ENCODE measurements at regions not wholly inside any gene's neighbourhood (a gene's known extent, or its start where the extent isn't known, plus 50 kb on each side); places are given as distances from the start of the nearest gene placed in this dataset.

GRCh38 chr1:191327868-191328267 lies 830.4 kb upstream of the RGS18 start:
- TF ChIP-seq, protein P1, sequence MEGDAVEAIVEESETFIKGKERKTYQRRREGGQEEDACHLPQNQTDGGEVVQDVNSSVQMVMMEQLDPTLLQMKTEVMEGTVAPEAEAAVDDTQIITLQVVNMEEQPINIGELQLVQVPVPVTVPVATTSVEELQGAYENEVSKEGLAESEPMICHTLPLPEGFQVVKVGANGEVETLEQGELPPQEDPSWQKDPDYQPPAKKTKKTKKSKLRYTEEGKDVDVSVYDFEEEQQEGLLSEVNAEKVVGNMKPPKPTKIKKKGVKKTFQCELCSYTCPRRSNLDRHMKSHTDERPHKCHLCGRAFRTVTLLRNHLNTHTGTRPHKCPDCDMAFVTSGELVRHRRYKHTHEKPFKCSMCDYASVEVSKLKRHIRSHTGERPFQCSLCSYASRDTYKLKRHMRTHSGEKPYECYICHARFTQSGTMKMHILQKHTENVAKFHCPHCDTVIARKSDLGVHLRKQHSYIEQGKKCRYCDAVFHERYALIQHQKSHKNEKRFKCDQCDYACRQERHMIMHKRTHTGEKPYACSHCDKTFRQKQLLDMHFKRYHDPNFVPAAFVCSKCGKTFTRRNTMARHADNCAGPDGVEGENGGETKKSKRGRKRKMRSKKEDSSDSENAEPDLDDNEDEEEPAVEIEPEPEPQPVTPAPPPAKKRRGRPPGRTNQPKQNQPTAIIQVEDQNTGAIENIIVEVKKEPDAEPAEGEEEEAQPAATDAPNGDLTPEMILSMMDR (IDR thresholded peaks at IDR 0.05), result no peak

DNA sequence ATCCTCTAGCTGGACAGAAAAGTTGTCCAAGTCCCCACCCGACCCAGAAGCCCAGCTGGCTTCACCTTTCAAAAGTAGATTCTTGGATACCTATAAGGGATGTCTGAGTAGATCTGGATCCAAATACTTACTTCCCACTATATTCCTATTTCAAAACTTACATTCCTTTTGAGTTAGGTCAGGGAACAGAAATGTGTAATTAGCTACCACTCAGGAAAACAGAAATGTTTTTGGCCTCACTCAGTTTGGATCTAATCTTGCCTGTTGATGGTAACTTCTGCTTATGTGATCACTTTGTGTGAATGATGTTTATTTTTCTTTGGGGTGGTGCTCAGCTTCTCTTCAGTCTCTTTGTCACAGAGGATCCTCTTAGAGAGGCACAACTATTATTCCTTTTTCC lies 814.4 kb upstream of the RGS18 start:
- intact Hi-C loops (cut with DNase I, micrococcal nuclease), result no loop called here
- DNase-seq (no peak), ATAC-seq (no peak)
- no peaks in the 10 kb centered on the region for H3K9me3 ChIP-seq
- H3K36me3 ChIP-seq (ENCODE audit: low read depth), result no peaks in the 10 kb centered on the region
- no peaks in the 10 kb centered on the region for H3K4me1 ChIP-seq (ENCODE audit: low read depth)
- TF ChIP-seq, protein P1 (IDR thresholded peaks at IDR 0.05), result no peak
- no peak overlapping the region for H3K4me3 ChIP-seq

More at GRCh38 chr1:191327868-191328267, 830.4 kb upstream of the RGS18 start:
- intact Hi-C loops (cut with DNase I, micrococcal nuclease), result no loop called here
- no peak for DNase-seq
- no peak for ATAC-seq
- Histone ChIP-seq H3K4me3 (no peak overlapping the region), H3K4me1 (ENCODE audit: low read depth) (no peaks in the 10 kb centered on the region), H3K36me3 (ENCODE audit: low read depth) (no peaks in the 10 kb centered on the region), H3K9me3 (no peaks in the 10 kb centered on the region)

- no peaks in the 10 kb centered on the region for H3K36me3 ChIP-seq (ENCODE audit: low read depth)
- no peaks in the 10 kb centered on the region for H3K4me1 ChIP-seq (ENCODE audit: low read depth)
- intact Hi-C loops (cut with DNase I, micrococcal nuclease), result no loop called here
- no peak for ATAC-seq
- no peak for DNase-seq
- TF ChIP-seq, protein P1 (IDR thresholded peaks at IDR 0.05), result no peak
- H3K9me3 ChIP-seq, result no peaks in the 10 kb centered on the region
- no peak overlapping the region for H3K4me3 ChIP-seq
Observed at GRCh38 chr1:191346381-191346780, 811.9 kb upstream of the RGS18 start.

- no peaks in the 10 kb centered on the region for H3K36me3 ChIP-seq (ENCODE audit: low read depth)
- ATAC-seq, result no peak
- intact Hi-C loops (cut with DNase I, micrococcal nuclease), result no loop called here
- no peak overlapping the region for H3K4me3 ChIP-seq
- TF ChIP-seq, protein P1 (IDR thresholded peaks at IDR 0.05), result no peak
- no peaks in the 10 kb centered on the region for H3K4me1 ChIP-seq (ENCODE audit: low read depth)
- H3K9me3 ChIP-seq, result no peaks in the 10 kb centered on the region
- DNase-seq, result no peak
Observed at GRCh38 chr1:191348328-191348727, 809.9 kb upstream of the RGS18 start.

- H3K36me3 ChIP-seq (ENCODE audit: low read depth), result no peaks in the 10 kb centered on the region
- intact Hi-C loops (cut with DNase I, micrococcal nuclease), result no loop called here
- DNase-seq (no peak), ATAC-seq (no peak)
- no peaks in the 10 kb centered on the region for H3K4me1 ChIP-seq (ENCODE audit: low read depth)
- no peak overlapping the region for H3K4me3 ChIP-seq
- TF ChIP-seq, protein P1 (IDR thresholded peaks at IDR 0.05), result no peak
- H3K9me3 ChIP-seq, result no peaks in the 10 kb centered on the region
Observed at GRCh38 chr1:191350938-191351337, 807.3 kb upstream of the RGS18 start.

DNA sequence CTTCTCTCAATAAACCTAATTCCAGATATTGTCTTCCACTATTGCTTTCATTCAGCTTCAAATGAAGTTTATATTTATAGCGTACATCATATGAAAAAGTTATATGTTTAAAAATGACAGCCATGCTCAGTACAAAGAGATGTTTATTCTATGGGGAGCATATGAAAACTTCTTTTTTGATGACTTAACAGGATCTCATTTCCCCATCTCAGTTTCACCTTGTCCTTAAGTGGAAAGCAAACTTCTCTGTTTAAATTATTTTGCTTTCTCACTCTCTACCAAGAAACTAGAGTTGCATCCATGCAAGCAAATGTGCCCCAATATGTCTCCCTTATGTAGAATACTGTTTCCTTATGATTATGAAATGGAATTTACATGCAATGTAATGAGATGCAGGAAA lies 799.5 kb upstream of the RGS18 start:
- no peak overlapping the region for H3K4me3 ChIP-seq
- no peaks in the 10 kb centered on the region for H3K4me1 ChIP-seq (ENCODE audit: low read depth)
- H3K9me3 ChIP-seq, result no peaks in the 10 kb centered on the region
- intact Hi-C loops (cut with DNase I, micrococcal nuclease), result no loop called here
- TF ChIP-seq, protein P1 (IDR thresholded peaks at IDR 0.05), result no peak
- ATAC-seq (no peak), DNase-seq (no peak)
- H3K36me3 ChIP-seq (ENCODE audit: low read depth), result no peaks in the 10 kb centered on the region
